MM.1S (cell line): ENCODE measurements at regions not wholly inside any gene's neighbourhood (a gene's known extent, or its start where the extent isn't known, plus 50 kb on each side); places are given as distances from the start of the nearest gene placed in this dataset.

Experiments
- EZH2 ChIP-seq: fragments of 300-600 bp; sonication (generic); optimal IDR thresholded peaks from 2 replicates; pipeline ENCODE3; 2017; ENCODE audit warnings: low read depth, mild to moderate bottlenecking, antibody characterized with exemption, low read length, mixed read lengths
- EZH2phosphoT487 ChIP-seq: fragments of 300-600 bp; sonication (generic); IDR thresholded peaks from 2 replicates; pipeline ENCODE4 v1.6.1; 2018; ENCODE audit warnings: antibody characterized with exemption, low read length
- TF ChIP-seq, protein P1 (sequence below): fragments of 300-600 bp; sonication (generic); IDR thresholded peaks from 2 replicates; pipeline ENCODE4 v1.5.1; 2016; ENCODE audit warnings: antibody characterized with exemption, low read length, mixed read lengths

DNA sequence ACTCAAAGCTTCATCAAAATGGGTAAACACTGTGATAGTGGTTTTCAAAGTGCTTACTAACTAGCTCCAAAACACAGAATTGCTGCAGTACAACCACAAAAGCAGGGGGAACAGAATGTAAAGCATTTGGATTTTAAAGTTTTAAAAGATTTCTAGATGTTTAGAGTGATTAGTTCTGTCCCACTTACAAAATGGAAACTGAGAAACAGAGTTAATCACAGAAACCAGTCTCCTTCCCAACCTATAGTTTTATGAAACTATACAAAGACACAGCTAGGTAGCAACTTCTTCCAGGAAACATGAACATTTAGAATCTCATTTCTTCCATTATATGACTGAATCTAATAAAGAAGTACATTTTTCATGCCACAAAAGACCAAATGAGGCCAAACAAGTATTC is 73.8 kb upstream of the HNRNPA3 start:
- TF ChIP-seq, protein P1, sequence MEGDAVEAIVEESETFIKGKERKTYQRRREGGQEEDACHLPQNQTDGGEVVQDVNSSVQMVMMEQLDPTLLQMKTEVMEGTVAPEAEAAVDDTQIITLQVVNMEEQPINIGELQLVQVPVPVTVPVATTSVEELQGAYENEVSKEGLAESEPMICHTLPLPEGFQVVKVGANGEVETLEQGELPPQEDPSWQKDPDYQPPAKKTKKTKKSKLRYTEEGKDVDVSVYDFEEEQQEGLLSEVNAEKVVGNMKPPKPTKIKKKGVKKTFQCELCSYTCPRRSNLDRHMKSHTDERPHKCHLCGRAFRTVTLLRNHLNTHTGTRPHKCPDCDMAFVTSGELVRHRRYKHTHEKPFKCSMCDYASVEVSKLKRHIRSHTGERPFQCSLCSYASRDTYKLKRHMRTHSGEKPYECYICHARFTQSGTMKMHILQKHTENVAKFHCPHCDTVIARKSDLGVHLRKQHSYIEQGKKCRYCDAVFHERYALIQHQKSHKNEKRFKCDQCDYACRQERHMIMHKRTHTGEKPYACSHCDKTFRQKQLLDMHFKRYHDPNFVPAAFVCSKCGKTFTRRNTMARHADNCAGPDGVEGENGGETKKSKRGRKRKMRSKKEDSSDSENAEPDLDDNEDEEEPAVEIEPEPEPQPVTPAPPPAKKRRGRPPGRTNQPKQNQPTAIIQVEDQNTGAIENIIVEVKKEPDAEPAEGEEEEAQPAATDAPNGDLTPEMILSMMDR = no peak
- TF ChIP-seq EZH2 (no peak), EZH2phosphoT487 (no peak)
